ENCODE measurements at regions not wholly inside any gene's neighbourhood (a gene's known extent, or its start where the extent isn't known, plus 50 kb on each side); places are given as distances from the start of the nearest gene placed in this dataset.

DNA sequence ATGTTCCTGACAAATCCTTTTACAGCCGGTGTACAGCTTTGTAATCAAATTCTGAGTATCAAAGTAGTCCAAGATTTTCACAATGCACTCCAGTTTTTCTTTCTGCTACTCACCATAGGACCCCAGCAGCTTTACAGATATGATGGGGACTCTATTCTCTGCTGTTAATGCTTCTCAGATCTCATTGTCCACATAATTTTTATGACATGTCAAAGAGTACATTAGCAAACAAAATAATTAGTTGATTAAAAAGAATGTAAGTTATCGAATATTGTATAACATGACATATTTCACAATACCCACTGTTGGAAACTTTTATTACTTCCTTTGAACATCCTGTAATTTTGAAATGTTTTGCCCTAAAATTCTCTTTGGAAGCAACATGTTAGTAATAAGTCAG lies 81.4 kb upstream of the KIAA1217 start:
- no peak overlapping the region for H3K4me3 ChIP-seq (ENCODE audit: low read length)
- no peak overlapping the region for H3K27ac ChIP-seq (ENCODE audit: low read depth, low read length)
- no peaks in the 10 kb centered on the region for H3K9me3 ChIP-seq (ENCODE audit: insufficient read depth, low read depth, low read length)
- no peaks in the 10 kb centered on the region for H3K36me3 ChIP-seq (ENCODE audit: insufficient read depth, low read length)
- H3K27me3 ChIP-seq (ENCODE audit: insufficient read depth, low read length) = no peaks in the 10 kb centered on the region
- H3K9ac ChIP-seq (ENCODE audit: low read depth, low read length) = no peak overlapping the region
- peaks cover 12% of the 10 kb centered on the region for H3K4me1 ChIP-seq (ENCODE audit: insufficient read depth, low read length)
- 96% methylated on average over 1 of the region's 2 CpGs for WGBS

DNA sequence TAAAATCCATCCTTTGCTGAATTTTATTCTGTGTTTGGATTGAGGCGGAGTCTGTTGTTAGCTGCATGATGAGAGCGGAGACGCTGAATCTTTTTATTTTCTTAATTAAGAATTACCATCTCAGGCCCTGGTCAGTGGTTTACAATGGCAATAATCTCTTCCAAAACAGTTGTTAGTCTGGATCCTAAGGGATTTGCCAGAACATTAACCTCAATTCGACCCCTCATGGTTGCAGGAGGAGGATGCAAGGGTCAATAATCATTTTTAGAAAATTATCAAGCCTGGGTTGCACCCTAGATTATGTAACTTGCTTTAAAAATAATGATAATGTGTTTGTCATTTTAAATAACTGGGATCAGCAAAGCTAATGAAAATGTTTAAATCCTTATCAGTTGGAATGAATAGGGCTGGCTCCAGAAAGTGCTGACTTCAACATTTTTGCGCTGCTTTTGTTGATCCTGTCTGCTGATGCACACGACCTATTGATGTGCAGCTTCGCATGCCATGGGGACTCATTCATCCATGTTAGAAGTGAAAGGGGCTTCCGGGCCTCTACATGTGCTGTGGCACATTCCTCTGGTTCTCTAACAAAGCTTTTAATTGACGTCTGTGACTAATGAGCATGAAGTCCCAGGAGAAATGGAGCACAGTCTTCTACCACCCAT lies 80.7 kb upstream of the KIAA1217 start:
- H3K9ac ChIP-seq (ENCODE audit: low read depth, low read length) = no peak overlapping the region
- no peaks in the 10 kb centered on the region for H3K9me3 ChIP-seq (ENCODE audit: insufficient read depth, low read depth, low read length)
- H3K27me3 ChIP-seq (ENCODE audit: insufficient read depth, low read length) = no peaks in the 10 kb centered on the region
- H3K36me3 ChIP-seq (ENCODE audit: insufficient read depth, low read length) = no peaks in the 10 kb centered on the region
- WGBS = 73% methylated on average over 6 of the region's 9 CpGs
- no peak overlapping the region for H3K4me3 ChIP-seq (ENCODE audit: low read length)
- H3K27ac ChIP-seq (ENCODE audit: low read depth, low read length) = no peak overlapping the region
- H3K4me1 ChIP-seq (ENCODE audit: insufficient read depth, low read length) = peaks cover 12% of the 10 kb centered on the region

DNA sequence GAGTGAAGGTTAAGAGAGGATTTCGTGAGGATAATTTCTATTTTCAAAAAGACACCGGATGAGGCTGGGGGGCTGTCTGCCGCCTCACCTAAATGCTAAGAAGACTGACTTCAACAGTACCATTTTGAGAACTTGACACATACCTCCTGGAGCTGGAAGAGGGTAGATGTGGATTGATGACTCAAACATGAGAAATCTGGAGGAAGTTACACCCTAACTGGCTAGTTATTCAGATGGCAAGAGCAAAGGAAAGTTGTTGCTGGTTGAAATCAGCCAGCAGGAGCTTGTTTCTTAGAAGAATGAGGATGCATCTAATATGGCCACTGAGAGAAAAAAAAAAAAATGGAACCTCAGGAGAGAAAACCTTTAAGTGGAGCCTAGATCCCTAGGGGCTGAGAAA lies 76.2 kb upstream of the KIAA1217 start:
- Histone ChIP-seq H3K4me3 (ENCODE audit: low read length) (no peak overlapping the region), H3K9me3 (ENCODE audit: insufficient read depth, low read depth, low read length) (no peaks in the 10 kb centered on the region), H3K9ac (ENCODE audit: low read depth, low read length) (no peak overlapping the region), H3K27ac (ENCODE audit: low read depth, low read length) (no peak overlapping the region), H3K27me3 (ENCODE audit: insufficient read depth, low read length) (no peaks in the 10 kb centered on the region), H3K4me1 (ENCODE audit: insufficient read depth, low read length) (peaks cover 12% of the 10 kb centered on the region), H3K36me3 (ENCODE audit: insufficient read depth, low read length) (no peaks in the 10 kb centered on the region)
- 97% methylated on average over 3 of the region's 3 CpGs for WGBS

DNA sequence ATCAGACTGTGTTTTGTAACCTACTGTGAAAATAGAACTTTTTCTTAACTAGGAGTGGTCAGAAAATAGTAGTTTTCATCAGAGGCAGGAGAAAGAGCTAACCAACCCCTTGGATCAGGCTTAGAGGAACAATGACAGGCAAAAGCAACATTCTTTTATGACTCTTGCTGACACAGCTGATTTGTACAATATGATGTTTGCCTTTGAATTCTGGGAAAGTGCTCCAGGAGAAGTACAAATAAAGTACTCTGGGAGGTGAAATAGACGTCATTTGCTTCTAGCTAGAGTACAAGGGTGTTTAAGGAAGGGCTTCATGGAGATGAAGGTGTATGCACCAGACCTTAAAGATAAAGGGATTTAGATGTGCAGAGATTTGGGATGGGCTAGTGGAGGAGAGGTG lies 75.1 kb upstream of the KIAA1217 start:
- peaks cover 3% of the 10 kb centered on the region; the same call in 1 of the 2 replicates for H3K4me1 ChIP-seq (ENCODE audit: insufficient read depth, low read length)
- no peaks in the 10 kb centered on the region for H3K36me3 ChIP-seq (ENCODE audit: insufficient read depth, low read length)
- no peaks in the 10 kb centered on the region for H3K27me3 ChIP-seq (ENCODE audit: insufficient read depth, low read length)
- H3K9me3 ChIP-seq (ENCODE audit: insufficient read depth, low read depth, low read length) = no peaks in the 10 kb centered on the region
- WGBS = 48% methylated on average over 1 of the region's 1 CpG
- no peak overlapping the region for H3K9ac ChIP-seq (ENCODE audit: low read depth, low read length)
- H3K27ac ChIP-seq (ENCODE audit: low read depth, low read length) = no peak overlapping the region
- no peak overlapping the region for H3K4me3 ChIP-seq (ENCODE audit: low read length)

DNA sequence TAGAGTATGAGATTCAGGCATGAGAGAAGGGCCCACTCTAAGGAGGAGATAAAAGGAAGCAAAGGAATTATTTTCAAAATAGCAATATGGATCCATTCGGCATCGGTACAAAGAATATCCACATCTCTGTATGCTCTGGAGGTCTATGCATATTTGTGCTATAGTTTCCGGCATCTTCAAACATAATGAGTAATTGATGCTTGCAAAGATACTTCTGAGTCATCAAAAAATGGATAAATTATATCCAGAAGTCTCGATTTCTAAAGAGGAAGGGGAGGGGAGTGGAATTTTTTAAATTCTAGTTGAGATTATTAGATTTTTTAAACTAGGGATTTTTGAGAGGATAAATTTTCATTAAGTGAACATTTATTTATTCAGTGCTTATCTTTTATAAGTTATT lies 72.9 kb upstream of the KIAA1217 start:
- no peaks in the 10 kb centered on the region for H3K4me1 ChIP-seq (ENCODE audit: insufficient read depth, low read length)
- H3K27me3 ChIP-seq (ENCODE audit: insufficient read depth, low read length) = no peaks in the 10 kb centered on the region
- no peak overlapping the region for H3K4me3 ChIP-seq (ENCODE audit: low read length)
- no peak overlapping the region for H3K27ac ChIP-seq (ENCODE audit: low read depth, low read length)
- H3K9ac ChIP-seq (ENCODE audit: low read depth, low read length) = no peak overlapping the region
- H3K9me3 ChIP-seq (ENCODE audit: insufficient read depth, low read depth, low read length) = peaks cover 8% of the 10 kb centered on the region; the same call in 1 of the 2 replicates
- 89% methylated on average over 4 of the region's 4 CpGs for WGBS
- H3K36me3 ChIP-seq (ENCODE audit: insufficient read depth, low read length) = no peaks in the 10 kb centered on the region

DNA sequence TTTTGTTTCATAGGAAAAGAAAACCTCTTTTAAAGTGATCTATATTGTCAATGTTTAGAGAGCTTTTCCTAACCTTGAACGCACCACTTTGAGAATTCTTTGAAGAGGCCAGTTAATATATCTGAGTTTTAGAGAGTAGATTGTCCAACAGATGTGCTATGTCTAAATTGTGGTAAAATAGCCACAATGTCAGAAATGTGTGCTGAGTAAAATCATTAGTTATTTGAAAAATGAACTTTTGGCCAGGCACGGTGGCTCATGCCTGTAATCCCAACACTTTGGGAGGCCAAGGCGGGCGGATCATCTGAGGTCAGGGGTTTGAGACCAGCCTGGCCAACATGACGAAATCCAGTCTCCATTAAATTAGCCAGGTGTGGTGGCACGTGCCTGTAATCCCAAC lies 61.6 kb upstream of the KIAA1217 start:
- Histone ChIP-seq H3K4me3 (ENCODE audit: low read length) (no peak overlapping the region), H3K27ac (ENCODE audit: low read depth, low read length) (no peak overlapping the region), H3K27me3 (ENCODE audit: insufficient read depth, low read length) (no peaks in the 10 kb centered on the region), H3K36me3 (ENCODE audit: insufficient read depth, low read length) (no peaks in the 10 kb centered on the region), H3K4me1 (ENCODE audit: insufficient read depth, low read length) (no peaks in the 10 kb centered on the region), H3K9me3 (ENCODE audit: insufficient read depth, low read depth, low read length) (no peaks in the 10 kb centered on the region), H3K9ac (ENCODE audit: low read depth, low read length) (no peak overlapping the region)
- 93% methylated on average over 6 of the region's 6 CpGs for WGBS

DNA sequence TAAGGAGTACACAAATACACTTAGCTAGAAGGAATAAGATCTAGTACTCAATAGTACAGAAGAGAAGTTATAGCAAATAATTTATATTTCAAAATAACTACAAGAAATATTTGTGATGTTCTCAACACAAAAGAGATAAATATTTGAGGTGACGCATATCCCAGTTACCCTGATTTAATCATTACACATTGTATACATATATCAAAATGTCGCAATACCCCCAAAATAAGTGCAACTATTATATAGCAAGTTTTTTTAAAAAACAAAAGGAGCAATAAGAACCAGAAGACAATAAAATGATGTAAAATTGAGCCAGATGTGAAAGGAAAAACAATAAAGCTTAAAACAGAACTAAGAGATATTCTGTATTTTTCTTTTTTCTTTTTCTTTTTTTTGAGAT lies 59.3 kb upstream of the KIAA1217 start:
- Histone ChIP-seq H3K9me3 (ENCODE audit: insufficient read depth, low read depth, low read length) (no peaks in the 10 kb centered on the region), H3K36me3 (ENCODE audit: insufficient read depth, low read length) (no peaks in the 10 kb centered on the region), H3K4me3 (ENCODE audit: low read length) (no peak overlapping the region), H3K9ac (ENCODE audit: low read depth, low read length) (no peak overlapping the region), H3K27me3 (ENCODE audit: insufficient read depth, low read length) (no peaks in the 10 kb centered on the region), H3K27ac (ENCODE audit: low read depth, low read length) (no peak overlapping the region), H3K4me1 (ENCODE audit: insufficient read depth, low read length) (no peaks in the 10 kb centered on the region)
- no CpG with 5 or more reads among the region's 2 CpGs for WGBS

DNA sequence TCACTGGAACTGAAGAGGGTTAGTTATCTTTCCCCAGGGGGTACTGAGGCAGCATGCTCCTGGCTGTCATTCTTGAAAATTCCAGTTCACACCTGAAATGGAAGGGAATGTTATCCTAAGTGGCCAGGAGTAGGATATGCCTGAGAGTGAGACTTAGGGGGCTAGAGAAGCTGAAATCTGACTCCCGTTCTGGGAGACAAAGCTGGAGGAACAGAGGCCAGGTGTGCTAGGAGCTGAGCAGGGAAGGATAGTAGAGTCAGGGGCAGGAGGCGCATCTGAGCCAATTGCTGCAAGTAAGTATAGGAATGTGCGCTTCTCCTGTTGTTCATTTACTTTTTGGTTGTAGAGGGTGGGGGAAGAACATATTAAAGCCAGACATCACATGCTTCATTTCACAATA lies 58.1 kb upstream of the KIAA1217 start:
- no peak overlapping the region for H3K27ac ChIP-seq (ENCODE audit: low read depth, low read length)
- H3K4me3 ChIP-seq (ENCODE audit: low read length) = no peak overlapping the region
- no peaks in the 10 kb centered on the region for H3K36me3 ChIP-seq (ENCODE audit: insufficient read depth, low read length)
- no peaks in the 10 kb centered on the region for H3K9me3 ChIP-seq (ENCODE audit: insufficient read depth, low read depth, low read length)
- no peak overlapping the region for H3K9ac ChIP-seq (ENCODE audit: low read depth, low read length)
- H3K27me3 ChIP-seq (ENCODE audit: insufficient read depth, low read length) = no peaks in the 10 kb centered on the region
- WGBS = 79% methylated on average over 3 of the region's 3 CpGs
- H3K4me1 ChIP-seq (ENCODE audit: insufficient read depth, low read length) = no peaks in the 10 kb centered on the region

DNA sequence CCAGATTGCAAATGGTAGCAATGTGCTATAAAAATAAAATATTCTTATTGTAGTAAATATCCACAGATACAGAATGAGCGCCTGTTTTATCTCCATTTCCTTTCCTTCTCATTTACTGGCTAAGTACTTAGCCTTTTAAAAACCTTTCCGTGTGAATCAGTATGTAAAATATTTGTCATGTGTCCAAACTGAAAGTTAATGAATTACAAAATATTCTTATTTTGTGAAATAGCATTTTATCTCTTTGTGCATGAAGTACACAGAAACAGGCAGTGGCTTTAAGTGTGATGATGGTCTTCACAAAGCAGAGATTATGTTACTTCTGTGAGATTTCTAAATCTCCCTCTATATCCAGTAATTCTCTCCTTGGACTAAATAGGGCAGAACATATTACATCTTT lies 56.7 kb upstream of the KIAA1217 start:
- H3K9ac ChIP-seq (ENCODE audit: low read depth, low read length) = no peak overlapping the region
- no peaks in the 10 kb centered on the region for H3K27me3 ChIP-seq (ENCODE audit: insufficient read depth, low read length)
- H3K9me3 ChIP-seq (ENCODE audit: insufficient read depth, low read depth, low read length) = no peaks in the 10 kb centered on the region
- no peak overlapping the region for H3K4me3 ChIP-seq (ENCODE audit: low read length)
- H3K27ac ChIP-seq (ENCODE audit: low read depth, low read length) = no peak overlapping the region
- no peaks in the 10 kb centered on the region for H3K36me3 ChIP-seq (ENCODE audit: insufficient read depth, low read length)
- WGBS = 90% methylated on average over 2 of the region's 2 CpGs
- H3K4me1 ChIP-seq (ENCODE audit: insufficient read depth, low read length) = no peaks in the 10 kb centered on the region

DNA sequence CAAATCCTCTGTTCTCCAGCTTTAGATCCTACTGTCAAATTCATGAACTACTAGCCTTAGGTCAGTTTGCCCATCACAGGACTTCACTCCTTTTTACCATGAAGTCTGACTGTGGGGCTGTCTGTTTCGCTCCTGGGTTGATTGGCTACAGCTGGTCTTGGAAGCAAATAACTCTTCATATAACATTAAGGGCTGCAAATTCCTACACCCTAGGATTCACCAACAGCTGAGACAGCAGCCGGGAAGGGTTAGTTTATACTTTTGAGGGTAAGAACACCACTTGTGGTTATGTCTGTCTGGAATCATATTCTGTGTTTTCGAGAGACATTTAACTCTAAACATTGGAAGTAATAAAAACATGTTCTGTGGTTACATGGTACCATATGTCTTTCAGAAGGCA lies 55.9 kb upstream of the KIAA1217 start:
- H3K4me3 ChIP-seq (ENCODE audit: low read length) = no peak overlapping the region
- no peaks in the 10 kb centered on the region for H3K36me3 ChIP-seq (ENCODE audit: insufficient read depth, low read length)
- H3K9ac ChIP-seq (ENCODE audit: low read depth, low read length) = no peak overlapping the region
- no peak overlapping the region for H3K27ac ChIP-seq (ENCODE audit: low read depth, low read length)
- H3K9me3 ChIP-seq (ENCODE audit: insufficient read depth, low read depth, low read length) = no peaks in the 10 kb centered on the region
- H3K27me3 ChIP-seq (ENCODE audit: insufficient read depth, low read length) = no peaks in the 10 kb centered on the region
- H3K4me1 ChIP-seq (ENCODE audit: insufficient read depth, low read length) = no peaks in the 10 kb centered on the region
- 91% methylated on average over 3 of the region's 3 CpGs for WGBS

DNA sequence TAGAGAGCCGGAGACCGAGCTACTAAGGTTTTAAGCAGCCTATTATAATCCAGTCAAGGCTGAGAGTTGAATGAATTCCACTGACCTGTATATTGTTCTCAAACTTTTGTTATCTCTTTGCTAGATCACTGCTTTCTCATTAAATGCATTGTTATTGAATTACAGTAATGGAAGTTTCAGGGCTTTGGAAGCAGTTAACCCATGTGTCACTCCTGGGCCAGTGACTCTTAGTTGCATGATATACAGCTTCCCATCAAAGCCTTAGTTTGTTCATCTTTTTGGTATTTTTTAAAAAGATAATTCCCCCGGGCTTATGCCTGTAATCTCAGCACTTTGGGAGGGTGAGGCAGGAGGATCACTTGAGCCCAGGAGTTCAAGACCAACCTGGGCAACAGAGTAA lies 55.4 kb upstream of the KIAA1217 start:
- H3K27me3 ChIP-seq (ENCODE audit: insufficient read depth, low read length) = no peaks in the 10 kb centered on the region
- H3K36me3 ChIP-seq (ENCODE audit: insufficient read depth, low read length) = no peaks in the 10 kb centered on the region
- H3K4me1 ChIP-seq (ENCODE audit: insufficient read depth, low read length) = no peaks in the 10 kb centered on the region
- 92% methylated on average over 3 of the region's 3 CpGs for WGBS
- H3K4me3 ChIP-seq (ENCODE audit: low read length) = no peak overlapping the region
- H3K9ac ChIP-seq (ENCODE audit: low read depth, low read length) = no peak overlapping the region
- no peaks in the 10 kb centered on the region for H3K9me3 ChIP-seq (ENCODE audit: insufficient read depth, low read depth, low read length)
- H3K27ac ChIP-seq (ENCODE audit: low read depth, low read length) = no peak overlapping the region

DNA sequence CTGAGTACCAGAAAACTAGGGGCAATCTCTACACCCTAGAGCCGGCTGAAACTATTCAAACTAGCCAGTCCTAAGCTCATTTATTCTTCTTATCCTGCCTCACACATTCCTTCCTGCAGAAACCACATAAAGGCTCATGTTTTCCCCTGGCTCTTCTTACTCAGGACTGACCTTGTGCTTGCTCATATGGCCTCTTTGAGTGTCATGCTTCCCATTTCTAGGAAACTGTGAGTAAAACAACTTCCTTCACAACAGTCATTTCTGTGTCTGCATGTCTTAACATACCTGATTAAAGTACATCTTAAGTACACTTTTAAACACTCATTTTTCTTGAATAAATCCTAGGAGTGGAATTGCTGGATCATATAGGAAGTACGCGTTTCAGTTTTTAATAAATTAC lies 52.3 kb upstream of the KIAA1217 start:
- WGBS = 85% methylated on average over 1 of the region's 3 CpGs
- H3K9me3 ChIP-seq (ENCODE audit: insufficient read depth, low read depth, low read length) = no peaks in the 10 kb centered on the region
- H3K4me1 ChIP-seq (ENCODE audit: insufficient read depth, low read length) = no peaks in the 10 kb centered on the region
- H3K4me3 ChIP-seq (ENCODE audit: low read length) = no peak overlapping the region
- no peaks in the 10 kb centered on the region for H3K36me3 ChIP-seq (ENCODE audit: insufficient read depth, low read length)
- no peaks in the 10 kb centered on the region for H3K27me3 ChIP-seq (ENCODE audit: insufficient read depth, low read length)
- no peak overlapping the region for H3K9ac ChIP-seq (ENCODE audit: low read depth, low read length)
- no peak overlapping the region for H3K27ac ChIP-seq (ENCODE audit: low read depth, low read length)

Data from HUES64 (cell line).